ENCODE measurements at regions not wholly inside any gene's neighbourhood (a gene's known extent, or its start where the extent isn't known, plus 50 kb on each side); places are given as distances from the start of the nearest gene placed in this dataset.

- no peak for TF ChIP-seq POLR2AphosphoS5 (IDR thresholded peaks at IDR 0.05; ENCODE audit: borderline replicate concordance, low read depth, low read length)
- TF ChIP-seq EZH2 (IDR thresholded peaks at IDR 0.05), result no peak
- no peak for TF ChIP-seq FOXP2 (optimal IDR thresholded peaks at IDR 0.05; ENCODE audit: control extremely low read depth, extremely low read length, insufficient read depth)
Measured at GRCh38 chr15:81923561-81924350, 122.1 kb downstream of the MEX3B start.

All from SK-N-MC (cell line).